SJSA1 (cell line): ENCODE measurements at regions not wholly inside any gene's neighbourhood (a gene's known extent, or its start where the extent isn't known, plus 50 kb on each side); places are given as distances from the start of the nearest gene placed in this dataset.
A peak's percentile ranks its signal among the peaks of the same experiment; 100 is the strongest.

Experiments
- DNase-seq, 2 experiments: peaks; one replicate each; pipeline ENCODE4 v3.0.0-alpha.2; 2015 to 2020; ENCODE audit warnings: low spot score in 2 of 2, low read depth in 1 of 2
- H3K27ac ChIP-seq: fragments of 250-450 bp; sonication (Bioruptor Pico); 2 replicates; pipeline ENCODE4 v1.5.1; 2020; ENCODE audit warnings: mild to moderate bottlenecking, moderate library complexity
- H3K27me3 ChIP-seq: fragments of 250-450 bp; sonication (Bioruptor Pico); replicated peaks from 2 replicates; pipeline ENCODE4 v1.5.1; 2020; ENCODE audit warnings: mild to moderate bottlenecking, moderate library complexity
- H3K36me3 ChIP-seq: fragments of 250-450 bp; sonication (Bioruptor Pico); 2 replicates; pipeline ENCODE4 v1.5.1; 2020; ENCODE audit warnings: mild to moderate bottlenecking
- H3K4me1 ChIP-seq: fragments of 250-450 bp; sonication (Bioruptor Pico); replicated peaks from 2 replicates; pipeline ENCODE4 v1.6.1; 2021; ENCODE audit warnings: mild to moderate bottlenecking
- H3K4me3 ChIP-seq: fragments of 250-450 bp; sonication (Bioruptor Pico); 2 replicates; pipeline ENCODE4 v1.5.1; 2020; ENCODE audit warnings: mild to moderate bottlenecking
- H3K9me3 ChIP-seq: fragments of 250-450 bp; sonication (Bioruptor Pico); replicated peaks from 2 replicates; pipeline ENCODE4 v1.5.1; 2020; ENCODE audit warnings: mild to moderate bottlenecking

- no peaks in the 10 kb centered on the region for H3K4me1 ChIP-seq
Measured at GRCh38 chr18:78753240-78753639, 226.4 kb upstream of the SALL3 start.

DNA sequence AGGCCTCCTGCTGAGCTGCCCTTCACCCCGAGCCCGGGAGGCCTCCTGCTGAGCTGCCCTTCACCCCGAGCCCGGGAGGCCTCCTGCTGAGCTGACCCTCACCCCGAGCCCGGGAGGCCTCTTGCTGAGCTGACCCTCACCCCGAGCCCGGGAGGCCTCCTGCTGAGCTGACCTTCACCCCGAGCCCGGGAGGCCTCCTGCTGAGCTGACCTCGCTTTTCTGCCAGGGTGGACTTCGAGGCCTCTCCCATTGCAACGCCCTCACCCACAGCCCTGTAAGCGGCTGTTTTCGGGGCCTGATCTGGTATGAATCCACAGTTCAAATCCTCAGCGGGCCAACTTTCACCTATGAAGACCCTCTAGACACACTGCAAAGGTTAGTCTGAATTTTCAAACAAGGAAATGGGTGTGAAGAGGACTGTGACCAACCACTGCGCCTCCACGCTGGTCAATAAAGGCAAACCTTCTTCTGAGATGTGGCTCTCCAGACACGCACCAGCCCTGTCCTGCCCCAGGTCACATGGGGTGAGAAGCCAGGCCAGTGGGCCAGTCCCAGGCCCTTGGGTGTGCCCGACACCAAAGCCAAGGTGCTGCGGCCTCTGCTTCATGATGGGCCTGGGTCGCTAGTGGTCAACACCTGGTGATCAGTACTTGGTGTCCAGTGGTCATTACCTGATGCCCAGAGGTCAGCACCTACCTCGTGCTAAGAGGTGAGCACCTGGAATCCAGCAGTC is 225.1 kb upstream of the SALL3 start:
- no peaks in the 10 kb centered on the region for H3K4me1 ChIP-seq
- peak in 1 of 2 experiments; percentile 30 for DNase-seq
- no peaks in the 10 kb centered on the region for H3K27me3 ChIP-seq
- no peak overlapping the region for H3K4me3 ChIP-seq
- H3K36me3 ChIP-seq = no peaks in the 10 kb centered on the region
- peaks cover 4% of the 10 kb centered on the region; the same call in 1 of the 2 replicates for H3K9me3 ChIP-seq
- H3K27ac ChIP-seq = no peak overlapping the region

More at GRCh38 chr18:78753240-78753639, 226.4 kb upstream of the SALL3 start:
- Histone ChIP-seq H3K36me3 (no peaks in the 10 kb centered on the region), H3K9me3 (peaks cover 4% of the 10 kb centered on the region; the same call in 1 of the 2 replicates), H3K27me3 (no peaks in the 10 kb centered on the region), H3K27ac (no peak overlapping the region), H3K4me3 (no peak overlapping the region)
- peak in 1 of 2 experiments; percentile 21 for DNase-seq

GRCh38 chr18:78757014-78757413 is 222.6 kb upstream of the SALL3 start:
- DNase-seq = peak in 1 of 2 experiments; percentile 13
- Histone ChIP-seq H3K27me3 (no peaks in the 10 kb centered on the region), H3K4me1 (no peaks in the 10 kb centered on the region), H3K9me3 (peaks cover 4% of the 10 kb centered on the region; the same call in 1 of the 2 replicates), H3K36me3 (no peaks in the 10 kb centered on the region), H3K27ac (no peak overlapping the region), H3K4me3 (no peak overlapping the region)

DNA sequence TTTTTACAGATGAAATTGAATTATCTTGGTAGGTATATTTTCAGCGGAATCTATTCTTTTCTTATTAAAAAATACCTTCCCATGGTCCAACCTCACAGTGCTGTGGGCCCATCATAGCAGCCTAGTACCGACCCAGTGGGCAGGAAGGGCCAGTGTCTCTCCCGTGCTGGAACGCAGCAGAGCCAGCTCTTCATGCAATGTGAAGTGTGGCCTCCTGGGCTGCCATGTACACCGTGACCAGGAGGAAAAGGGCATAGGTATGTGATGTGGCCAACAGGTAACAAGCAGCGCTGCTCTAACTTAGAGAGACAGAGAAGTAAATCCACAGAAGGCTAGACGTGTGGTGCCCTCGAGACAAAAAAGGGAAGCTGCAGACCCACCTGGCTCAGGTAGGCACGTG is 221.1 kb upstream of the SALL3 start:
- Histone ChIP-seq H3K4me1 (no peaks in the 10 kb centered on the region), H3K27me3 (no peaks in the 10 kb centered on the region), H3K4me3 (no peak overlapping the region), H3K27ac (no peak overlapping the region), H3K36me3 (no peaks in the 10 kb centered on the region), H3K9me3 (peaks cover 7% of the 10 kb centered on the region; the same call in 1 of the 2 replicates)
- peak in 1 of 2 experiments; percentile 17 for DNase-seq

- H3K27me3 ChIP-seq = no peaks in the 10 kb centered on the region
- H3K4me3 ChIP-seq = no peak overlapping the region
- no peaks in the 10 kb centered on the region for H3K4me1 ChIP-seq
- peaks cover 11% of the 10 kb centered on the region; the same call in 1 of the 2 replicates for H3K9me3 ChIP-seq
- no peaks in the 10 kb centered on the region for H3K36me3 ChIP-seq
- H3K27ac ChIP-seq = no peak overlapping the region
- DNase-seq = peak in 1 of 2 experiments; percentile 25
Measured at GRCh38 chr18:78762753-78763152, 216.9 kb upstream of the SALL3 start.

- H3K27ac ChIP-seq = no peak overlapping the region
- no peaks in the 10 kb centered on the region for H3K36me3 ChIP-seq
- H3K27me3 ChIP-seq = no peaks in the 10 kb centered on the region
- peaks cover 11% of the 10 kb centered on the region; the same call in 1 of the 2 replicates for H3K9me3 ChIP-seq
- no peak overlapping the region for H3K4me3 ChIP-seq
- no peaks in the 10 kb centered on the region for H3K4me1 ChIP-seq
- no peak for DNase-seq
Measured at GRCh38 chr18:78764544-78764943, 215.1 kb upstream of the SALL3 start.

GRCh38 chr18:78765142-78765541 is 214.5 kb upstream of the SALL3 start:
- Histone ChIP-seq H3K4me3 (no peak overlapping the region), H3K36me3 (no peaks in the 10 kb centered on the region), H3K4me1 (no peaks in the 10 kb centered on the region), H3K27ac (no peak overlapping the region), H3K27me3 (no peaks in the 10 kb centered on the region), H3K9me3 (peaks cover 11% of the 10 kb centered on the region; the same call in 1 of the 2 replicates)
- no peak for DNase-seq

- H3K9me3 ChIP-seq = peaks cover 11% of the 10 kb centered on the region; the same call in 1 of the 2 replicates
- H3K36me3 ChIP-seq = no peaks in the 10 kb centered on the region
- H3K4me3 ChIP-seq = no peak overlapping the region
- no peaks in the 10 kb centered on the region for H3K4me1 ChIP-seq
- DNase-seq = no peak
- H3K27ac ChIP-seq = no peak overlapping the region
- no peaks in the 10 kb centered on the region for H3K27me3 ChIP-seq
Measured at GRCh38 chr18:78765637-78766281, 213.9 kb upstream of the SALL3 start.

GRCh38 chr18:78766651-78767533 is 212.7 kb upstream of the SALL3 start:
- Histone ChIP-seq H3K36me3 (no peaks in the 10 kb centered on the region), H3K4me1 (no peaks in the 10 kb centered on the region), H3K4me3 (no peak overlapping the region), H3K27me3 (no peaks in the 10 kb centered on the region), H3K27ac (no peak overlapping the region), H3K9me3 (peaks cover 11% of the 10 kb centered on the region; the same call in 1 of the 2 replicates)
- peak in 1 of 2 experiments; percentile 35 for DNase-seq

- no peak overlapping the region for H3K4me3 ChIP-seq
- H3K9me3 ChIP-seq = peaks cover 8% of the 10 kb centered on the region; the same call in 1 of the 2 replicates
- H3K4me1 ChIP-seq = no peaks in the 10 kb centered on the region
- H3K27me3 ChIP-seq = no peaks in the 10 kb centered on the region
- H3K27ac ChIP-seq = no peak overlapping the region
- no peak for DNase-seq
- H3K36me3 ChIP-seq = no peaks in the 10 kb centered on the region
Measured at GRCh38 chr18:78767648-78768071, 212.0 kb upstream of the SALL3 start.

DNA sequence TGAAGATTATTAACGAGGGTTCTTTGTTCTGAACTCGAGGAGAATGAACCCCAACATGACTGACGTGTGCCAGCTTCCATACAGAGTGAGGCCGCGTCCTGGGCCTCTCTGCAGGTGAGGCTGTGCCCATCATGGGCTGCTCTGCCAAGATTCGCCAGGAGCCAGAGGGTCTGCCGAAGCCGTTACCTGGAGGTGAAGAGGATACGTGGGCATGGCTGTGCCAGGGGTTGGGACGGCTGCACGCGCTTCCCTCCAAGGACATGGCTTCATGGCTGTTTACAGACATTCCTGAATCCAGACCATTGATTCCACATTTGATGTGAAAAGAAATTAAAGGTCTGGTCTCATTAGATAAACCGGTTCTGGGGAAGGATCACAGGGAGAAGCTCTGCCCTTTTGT is 211.4 kb upstream of the SALL3 start:
- DNase-seq = no peak
- Histone ChIP-seq H3K27ac (no peak overlapping the region), H3K9me3 (peaks cover 8% of the 10 kb centered on the region; the same call in 1 of the 2 replicates), H3K4me1 (no peaks in the 10 kb centered on the region), H3K27me3 (no peaks in the 10 kb centered on the region), H3K36me3 (no peaks in the 10 kb centered on the region), H3K4me3 (no peak overlapping the region)

DNA sequence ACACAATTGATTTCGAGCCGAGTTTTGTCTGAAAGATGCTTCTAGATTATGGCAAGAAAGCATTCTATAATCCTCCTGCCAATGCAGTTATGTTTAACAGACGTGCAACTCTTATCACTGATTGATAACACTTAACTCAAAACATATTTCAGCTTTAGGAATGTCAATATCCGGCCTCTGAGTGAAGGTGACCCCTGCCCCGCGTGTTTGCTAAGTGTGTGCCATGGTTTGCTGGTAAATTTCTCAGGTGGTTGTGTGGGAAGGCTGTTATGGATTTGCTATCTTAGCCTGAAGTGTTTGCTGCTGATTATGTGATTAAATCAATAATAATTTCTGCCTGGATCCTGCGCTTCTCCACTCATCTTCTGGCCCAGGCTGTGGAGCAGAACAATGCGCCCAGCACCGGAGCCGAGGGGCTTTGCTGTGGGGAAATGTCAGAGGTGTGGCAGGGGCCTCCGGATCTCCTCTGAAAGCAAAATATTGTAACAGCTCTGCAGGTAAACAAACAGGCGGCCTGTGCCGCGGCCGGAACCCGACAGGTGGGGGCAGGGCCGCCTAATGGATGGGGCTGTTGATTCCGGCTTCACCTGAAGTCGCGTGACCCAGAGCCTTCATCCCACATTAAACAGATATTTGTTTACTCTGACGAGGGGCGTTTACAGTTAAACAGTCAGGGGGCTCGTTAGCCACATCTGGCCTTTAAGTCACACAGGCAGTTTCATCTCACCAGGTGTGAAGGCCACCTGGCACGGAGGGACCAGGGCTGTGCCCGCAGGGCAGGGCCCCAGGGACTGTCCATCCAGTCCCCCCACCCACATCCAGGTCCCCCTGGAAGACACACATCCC is 210.7 kb upstream of the SALL3 start:
- H3K36me3 ChIP-seq = no peaks in the 10 kb centered on the region
- H3K4me1 ChIP-seq = no peaks in the 10 kb centered on the region
- H3K9me3 ChIP-seq = peaks cover 12% of the 10 kb centered on the region; the same call in 1 of the 2 replicates
- H3K27me3 ChIP-seq = no peaks in the 10 kb centered on the region
- H3K4me3 ChIP-seq = no peak overlapping the region
- H3K27ac ChIP-seq = no peak overlapping the region
- peak in 1 of 2 experiments; percentile 24 for DNase-seq
